PC-9 (cell line): ENCODE measurements at regions not wholly inside any gene's neighbourhood (a gene's known extent, or its start where the extent isn't known, plus 50 kb on each side); places are given as distances from the start of the nearest gene placed in this dataset.

Source experiments
- CTCF ChIP-seq: fragments of 200-600 bp; sonication (generic); conservative IDR thresholded peaks from 2 replicates; pipeline ENCODE4 v1.6.1; 2017; ENCODE audit warnings: mixed run types, antibody characterized with exemption, mild to moderate bottlenecking, moderate library complexity
- EZH2 ChIP-seq: fragments of 200-600 bp; sonication (generic); IDR thresholded peaks from 2 replicates; pipeline ENCODE4 v1.8.0; 2017; ENCODE audit warnings: antibody characterized with exemption, low read depth

- no peak for TF ChIP-seq CTCF
- no peak for TF ChIP-seq EZH2
Observed at GRCh38 chr1:217369996-217370551, 260.8 kb downstream of the GPATCH2 start.
